Thoracic aorta (tissue), 2 donors: ENCODE measurements at regions not wholly inside any gene's neighbourhood (a gene's known extent, or its start where the extent isn't known, plus 50 kb on each side); places are given as distances from the start of the nearest gene placed in this dataset.

Experiments used
- ATAC-seq: fragments of 150-250 bp; one replicate; pipeline ENCODE4 v1.8.0; 2017; ENCODE audit warnings: low read depth; ENCODE audit not compliant: insufficient number of reproducible peaks, low FRiP score
- DNase-seq: peaks from one replicate; pipeline ENCODE4 v3.0.0-alpha.2; 2020; ENCODE audit warnings: low spot score
- H3K27ac ChIP-seq, 2 donors: fragments of 200-600 bp; sonication (generic); 1 replicate in 1 of 2; 2 replicates in 1 of 2; pipeline ENCODE4 v1.5.1; 2016; ENCODE audit warnings: mild to moderate bottlenecking in 2 of 2, moderate library complexity in 2 of 2
- H3K27me3 ChIP-seq: fragments of 200-600 bp; sonication (generic); replicated peaks from 2 replicates; pipeline ENCODE4 v1.6.0; 2016; ENCODE audit warnings: mild to moderate bottlenecking; ENCODE audit not compliant: insufficient read depth
- H3K36me3 ChIP-seq: fragments of 200-600 bp; sonication (generic); one replicate; pipeline ENCODE4 v1.5.1; 2016
- H3K4me1 ChIP-seq, 2 donors: fragments of 200-600 bp; sonication (generic); 1 replicate in 1 of 2; 2 replicates in 1 of 2; pipeline versions ENCODE4 v1.5.1 to v1.6.0; 2016; ENCODE audit warnings: low read depth in 2 of 2, mild to moderate bottlenecking in 1 of 2; ENCODE audit not compliant: control insufficient read depth in 1 of 2
- H3K4me3 ChIP-seq: fragments of 200-600 bp; sonication (generic); 2 replicates; pipeline ENCODE4 v1.5.1; 2016; ENCODE audit warnings: mild to moderate bottlenecking
- H3K9me3 ChIP-seq: fragments of 200-600 bp; sonication (generic); 2 replicates; pipeline ENCODE4 v1.5.1; 2016
- CTCF ChIP-seq: fragments of 200-600 bp; sonication (generic); IDR thresholded peaks from one replicate; pipeline ENCODE4 v1.5.1; 2019; ENCODE audit warnings: antibody characterized with exemption

GRCh38 chr10:65482848-65483247, 1443.0 kb upstream of the LRRTM3 start:
- Histone ChIP-seq H3K4me1 (no peaks in the 10 kb centered on the region), H3K36me3 (no peaks in the 10 kb centered on the region), H3K9me3 (no peaks in the 10 kb centered on the region), H3K27ac (no peak overlapping the region), H3K27me3 (no peaks in the 10 kb centered on the region), H3K4me3 (no peak overlapping the region)
- no peak for DNase-seq
- ATAC-seq = no peak
- TF ChIP-seq CTCF = no peak

- Histone ChIP-seq H3K4me1 (no peaks in the 10 kb centered on the region), H3K4me3 (no peak overlapping the region), H3K27ac (no peak overlapping the region), H3K27me3 (no peaks in the 10 kb centered on the region), H3K36me3 (no peaks in the 10 kb centered on the region), H3K9me3 (no peaks in the 10 kb centered on the region)
- ATAC-seq = no peak
- TF ChIP-seq CTCF = no peak
- DNase-seq = no peak
Measured at GRCh38 chr10:65491799-65492198, 1434.0 kb upstream of the LRRTM3 start.

GRCh38 chr10:65496541-65496940, 1429.3 kb upstream of the LRRTM3 start:
- ATAC-seq (no peak), DNase-seq (no peak)
- Histone ChIP-seq H3K27ac (no peak overlapping the region), H3K4me3 (no peak overlapping the region), H3K9me3 (no peaks in the 10 kb centered on the region), H3K36me3 (no peaks in the 10 kb centered on the region), H3K4me1 (no peaks in the 10 kb centered on the region), H3K27me3 (no peaks in the 10 kb centered on the region)
- TF ChIP-seq CTCF = no peak

GRCh38 chr10:65497837-65498236, 1428.0 kb upstream of the LRRTM3 start:
- Histone ChIP-seq H3K27me3 (no peaks in the 10 kb centered on the region), H3K36me3 (no peaks in the 10 kb centered on the region), H3K9me3 (no peaks in the 10 kb centered on the region), H3K4me1 (no peaks in the 10 kb centered on the region), H3K4me3 (no peak overlapping the region), H3K27ac (no peak overlapping the region)
- TF ChIP-seq CTCF = no peak
- ATAC-seq = no peak
- DNase-seq = no peak

- Histone ChIP-seq H3K9me3 (no peaks in the 10 kb centered on the region), H3K27me3 (no peaks in the 10 kb centered on the region), H3K36me3 (no peaks in the 10 kb centered on the region), H3K4me3 (no peak overlapping the region), H3K27ac (no peak overlapping the region), H3K4me1 (no peaks in the 10 kb centered on the region)
- ATAC-seq (no peak), DNase-seq (no peak)
- TF ChIP-seq CTCF = no peak
Measured at GRCh38 chr10:65500716-65501115, 1425.1 kb upstream of the LRRTM3 start.
